ENCODE measurements at regions not wholly inside any gene's neighbourhood (a gene's known extent, or its start where the extent isn't known, plus 50 kb on each side); places are given as distances from the start of the nearest gene placed in this dataset.

GRCh38 chr1:2934642-2935081 lies 86.6 kb upstream of the ACTRT2 start:
- Histone ChIP-seq H3K27me3 (ENCODE audit: insufficient read depth, low read length) (no peaks in the 10 kb centered on the region), H2AFZ (ENCODE audit: low read length) (no peak overlapping the region), H3K36me3 (ENCODE audit: insufficient read depth, low read length) (no peaks in the 10 kb centered on the region), H3K27ac (ENCODE audit: low read depth, low read length) (no peak overlapping the region), H3K4me1 (ENCODE audit: insufficient read depth, low read length) (no peaks in the 10 kb centered on the region), H3K9me3 (ENCODE audit: low read depth, low read length) (no peaks in the 10 kb centered on the region), H3K4me3 (ENCODE audit: insufficient read depth, low read length) (no peak overlapping the region), H4K20me1 (ENCODE audit: insufficient read depth, low read length) (no peaks in the 10 kb centered on the region), H3K79me2 (ENCODE audit: insufficient read depth, low read length) (no peaks in the 10 kb centered on the region), H3K4me2 (ENCODE audit: insufficient read depth, low read length) (no peak overlapping the region)
- no peak for TF ChIP-seq CTCF (IDR thresholded peaks at IDR 0.05; ENCODE audit: extremely low read depth, low read depth, low read length)
- DNase-seq (ENCODE audit: insufficient read length, low spot score, missing footprints), result peak; percentile 71

GRCh38 chr1:2935184-2935583 lies 86.1 kb upstream of the ACTRT2 start:
- Histone ChIP-seq H3K27ac (ENCODE audit: low read depth, low read length) (no peak overlapping the region), H3K4me1 (ENCODE audit: insufficient read depth, low read length) (no peaks in the 10 kb centered on the region), H3K4me2 (ENCODE audit: insufficient read depth, low read length) (no peak overlapping the region), H3K9me3 (ENCODE audit: low read depth, low read length) (no peaks in the 10 kb centered on the region), H2AFZ (ENCODE audit: low read length) (no peak overlapping the region), H3K4me3 (ENCODE audit: insufficient read depth, low read length) (no peak overlapping the region), H3K79me2 (ENCODE audit: insufficient read depth, low read length) (no peaks in the 10 kb centered on the region), H3K27me3 (ENCODE audit: insufficient read depth, low read length) (no peaks in the 10 kb centered on the region), H4K20me1 (ENCODE audit: insufficient read depth, low read length) (no peaks in the 10 kb centered on the region), H3K36me3 (ENCODE audit: insufficient read depth, low read length) (no peaks in the 10 kb centered on the region)
- DNase-seq (ENCODE audit: insufficient read length, low spot score, missing footprints), result peak; percentile 61
- TF ChIP-seq CTCF (IDR thresholded peaks at IDR 0.05; ENCODE audit: extremely low read depth, low read depth, low read length), result no peak

GRCh38 chr1:2935751-2936390 lies 85.4 kb upstream of the ACTRT2 start:
- no peaks in the 10 kb centered on the region for H4K20me1 ChIP-seq (ENCODE audit: insufficient read depth, low read length)
- peak; percentile 34 for DNase-seq (ENCODE audit: insufficient read length, low spot score, missing footprints)
- H3K4me3 ChIP-seq (ENCODE audit: insufficient read depth, low read length), result no peak overlapping the region
- H3K36me3 ChIP-seq (ENCODE audit: insufficient read depth, low read length), result no peaks in the 10 kb centered on the region
- TF ChIP-seq CTCF (IDR thresholded peaks at IDR 0.05; ENCODE audit: extremely low read depth, low read depth, low read length), result no peak
- H3K27me3 ChIP-seq (ENCODE audit: insufficient read depth, low read length), result no peaks in the 10 kb centered on the region
- H3K79me2 ChIP-seq (ENCODE audit: insufficient read depth, low read length), result no peaks in the 10 kb centered on the region
- no peak overlapping the region for H3K4me2 ChIP-seq (ENCODE audit: insufficient read depth, low read length)
- H3K4me1 ChIP-seq (ENCODE audit: insufficient read depth, low read length), result no peaks in the 10 kb centered on the region
- no peak overlapping the region for H2AFZ ChIP-seq (ENCODE audit: low read length)
- H3K9me3 ChIP-seq (ENCODE audit: low read depth, low read length), result no peaks in the 10 kb centered on the region
- no peak overlapping the region for H3K27ac ChIP-seq (ENCODE audit: low read depth, low read length)

GRCh38 chr1:2936559-2937515 lies 84.4 kb upstream of the ACTRT2 start:
- TF ChIP-seq CTCF (IDR thresholded peaks at IDR 0.05; ENCODE audit: extremely low read depth, low read depth, low read length), result no peak
- H2AFZ ChIP-seq (ENCODE audit: low read length), result no peak overlapping the region
- H3K27ac ChIP-seq (ENCODE audit: low read depth, low read length), result no peak overlapping the region
- H3K79me2 ChIP-seq (ENCODE audit: insufficient read depth, low read length), result no peaks in the 10 kb centered on the region
- peak; percentile 48 for DNase-seq (ENCODE audit: insufficient read length, low spot score, missing footprints)
- H3K9me3 ChIP-seq (ENCODE audit: low read depth, low read length), result peaks cover 2% of the 10 kb centered on the region
- no peak overlapping the region for H3K4me2 ChIP-seq (ENCODE audit: insufficient read depth, low read length)
- no peaks in the 10 kb centered on the region for H4K20me1 ChIP-seq (ENCODE audit: insufficient read depth, low read length)
- H3K4me1 ChIP-seq (ENCODE audit: insufficient read depth, low read length), result no peaks in the 10 kb centered on the region
- H3K36me3 ChIP-seq (ENCODE audit: insufficient read depth, low read length), result no peaks in the 10 kb centered on the region
- no peak overlapping the region for H3K4me3 ChIP-seq (ENCODE audit: insufficient read depth, low read length)
- H3K27me3 ChIP-seq (ENCODE audit: insufficient read depth, low read length), result no peaks in the 10 kb centered on the region
